ENCODE measurements at regions not wholly inside any gene's neighbourhood (a gene's known extent, or its start where the extent isn't known, plus 50 kb on each side); places are given as distances from the start of the nearest gene placed in this dataset.

GRCh38 chr18:25443776-25444175, 91.8 kb upstream of the ZNF521 start:
- TF ChIP-seq, protein P1, sequence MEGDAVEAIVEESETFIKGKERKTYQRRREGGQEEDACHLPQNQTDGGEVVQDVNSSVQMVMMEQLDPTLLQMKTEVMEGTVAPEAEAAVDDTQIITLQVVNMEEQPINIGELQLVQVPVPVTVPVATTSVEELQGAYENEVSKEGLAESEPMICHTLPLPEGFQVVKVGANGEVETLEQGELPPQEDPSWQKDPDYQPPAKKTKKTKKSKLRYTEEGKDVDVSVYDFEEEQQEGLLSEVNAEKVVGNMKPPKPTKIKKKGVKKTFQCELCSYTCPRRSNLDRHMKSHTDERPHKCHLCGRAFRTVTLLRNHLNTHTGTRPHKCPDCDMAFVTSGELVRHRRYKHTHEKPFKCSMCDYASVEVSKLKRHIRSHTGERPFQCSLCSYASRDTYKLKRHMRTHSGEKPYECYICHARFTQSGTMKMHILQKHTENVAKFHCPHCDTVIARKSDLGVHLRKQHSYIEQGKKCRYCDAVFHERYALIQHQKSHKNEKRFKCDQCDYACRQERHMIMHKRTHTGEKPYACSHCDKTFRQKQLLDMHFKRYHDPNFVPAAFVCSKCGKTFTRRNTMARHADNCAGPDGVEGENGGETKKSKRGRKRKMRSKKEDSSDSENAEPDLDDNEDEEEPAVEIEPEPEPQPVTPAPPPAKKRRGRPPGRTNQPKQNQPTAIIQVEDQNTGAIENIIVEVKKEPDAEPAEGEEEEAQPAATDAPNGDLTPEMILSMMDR (conservative IDR thresholded peaks at IDR 0.05; ENCODE audit: low read length), result no peak
- no peak for TF ChIP-seq EZH2phosphoT487 (IDR thresholded peaks at IDR 0.05; ENCODE audit: borderline replicate concordance)

Measured in Loucy (cell line).